NCI-H748 treated with DMSO at 0.1 percent for 48 hours (cell line): ENCODE measurements at regions not wholly inside any gene's neighbourhood (a gene's known extent, or its start where the extent isn't known, plus 50 kb on each side); places are given as distances from the start of the nearest gene placed in this dataset.

Experiments used
- DNase-seq: peaks from one replicate; lab custom pipeline; 2025; lab: John Stamatoyannopoulos, UW

DNA sequence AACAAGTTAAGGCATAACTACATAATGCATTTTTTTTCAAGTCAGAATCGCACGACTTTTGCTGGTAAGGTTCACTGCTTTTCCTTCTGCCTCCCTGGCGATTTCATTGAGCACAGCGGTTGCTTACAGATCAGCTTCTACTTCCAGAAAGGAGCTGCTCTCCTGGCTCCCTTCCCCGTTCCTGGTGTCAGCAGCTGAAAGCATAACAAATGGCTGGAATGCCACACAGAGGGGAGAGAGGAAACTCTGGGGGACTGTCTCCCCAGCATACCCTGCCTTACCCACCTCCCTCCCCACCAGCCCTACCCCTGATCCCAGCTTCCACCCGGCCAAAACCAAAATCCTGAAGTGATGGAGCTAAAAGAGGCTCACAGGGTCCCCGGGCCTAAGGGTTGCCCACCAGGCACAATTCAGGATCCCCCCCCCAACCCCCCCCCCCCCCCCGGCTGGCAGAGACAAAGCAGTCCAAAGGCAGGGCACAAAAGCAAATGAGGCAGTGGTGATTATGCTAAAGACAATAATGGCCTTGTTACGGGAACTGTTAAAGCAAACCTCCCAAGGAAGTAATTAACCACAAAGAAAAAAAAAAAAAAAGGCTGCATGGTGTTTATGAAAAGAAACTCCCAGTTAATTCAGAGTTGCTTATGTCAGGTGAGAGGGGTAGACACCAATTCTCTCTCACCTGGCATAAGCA lies 126.1 kb upstream of the WWC1 start:
- peak; percentile 54 for DNase-seq

DNA sequence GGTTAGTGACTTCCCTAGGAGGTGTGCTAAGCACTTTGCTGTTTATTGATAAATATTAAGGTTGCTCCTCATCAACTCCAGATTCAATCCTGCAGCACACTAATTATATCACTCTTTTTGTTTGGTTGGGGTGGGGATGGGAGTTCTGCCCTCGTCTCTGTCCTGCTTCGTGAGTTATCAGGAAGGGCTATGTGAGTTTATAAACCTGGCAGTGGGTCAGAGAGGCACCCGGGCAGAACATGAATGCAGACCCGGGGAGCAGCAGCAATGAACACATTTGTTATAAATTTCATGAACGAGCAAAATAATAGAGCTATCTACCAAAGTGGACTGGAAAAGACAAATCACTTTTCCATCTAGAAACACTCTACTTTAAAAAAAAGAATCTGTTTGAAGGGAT lies 125.5 kb upstream of the WWC1 start:
- no peak for DNase-seq

DNA sequence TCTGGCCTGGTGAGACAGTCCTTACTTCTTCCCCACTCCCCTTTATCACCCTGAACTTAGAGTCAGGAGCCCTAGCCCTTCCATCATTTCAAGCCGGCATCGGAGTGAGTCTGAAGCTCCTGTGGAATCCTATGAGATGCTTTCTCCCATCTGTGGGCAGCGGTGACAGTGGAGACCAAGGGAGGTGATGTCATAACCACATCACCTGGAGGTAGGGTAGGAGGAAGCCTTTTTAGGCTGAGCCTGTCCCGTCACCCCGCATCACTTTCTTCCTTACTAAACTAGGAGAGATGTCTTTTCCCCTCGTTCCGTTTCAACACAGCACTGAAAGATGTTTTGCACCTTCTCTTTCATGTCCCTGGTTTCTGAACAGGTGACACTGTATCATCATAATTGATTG lies 124.1 kb upstream of the WWC1 start:
- DNase-seq, result no peak

- no peak for DNase-seq
Observed at GRCh38 chr5:168168978-168169698, 122.3 kb upstream of the WWC1 start.

DNA sequence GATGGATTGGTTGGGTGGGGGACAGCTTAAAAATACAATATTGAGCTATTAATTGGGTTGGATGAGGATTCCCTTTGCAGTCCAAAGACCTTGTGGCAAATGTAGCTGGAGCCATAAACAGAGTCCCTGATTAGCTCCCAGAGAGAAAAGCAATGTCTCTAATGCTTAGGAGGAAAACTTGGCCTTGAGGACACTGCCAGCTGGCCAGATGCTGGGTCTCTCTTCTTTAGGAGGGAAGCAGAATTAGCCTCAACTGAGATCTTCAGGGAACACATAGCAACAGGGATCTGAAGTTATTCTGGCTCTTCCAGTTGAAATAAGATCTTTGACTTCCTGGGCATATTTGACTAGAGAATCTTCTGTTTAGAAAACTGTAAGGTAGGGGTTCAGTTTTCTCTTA lies 121.7 kb upstream of the WWC1 start:
- no peak for DNase-seq

- DNase-seq, result no peak
Observed at GRCh38 chr5:168171901-168172759, 119.3 kb upstream of the WWC1 start.

DNA sequence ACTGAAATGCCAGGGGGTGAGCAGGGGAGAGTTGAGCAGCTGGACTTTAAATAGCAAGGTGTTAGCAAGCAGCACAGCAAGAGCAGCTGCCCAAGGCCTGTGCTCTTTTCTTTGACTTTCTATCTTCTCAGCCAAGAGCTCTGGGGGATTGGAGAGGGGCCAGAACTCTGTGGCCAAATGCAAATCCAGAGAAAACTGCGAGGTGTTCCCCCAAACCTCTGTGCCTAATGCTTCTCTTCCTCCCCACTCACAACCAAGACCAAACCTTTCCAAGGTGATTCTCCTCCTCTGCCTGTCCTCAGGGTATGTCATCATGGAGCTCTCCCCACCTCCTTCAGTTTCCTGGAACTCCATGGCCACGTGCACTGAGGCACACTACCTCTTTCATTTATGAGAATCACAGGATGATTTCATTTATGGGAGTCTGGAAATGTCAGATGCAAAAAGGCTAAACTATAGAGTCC lies 118.7 kb upstream of the WWC1 start:
- no peak for DNase-seq

- DNase-seq, result no peak
Observed at GRCh38 chr5:168174376-168174775, 117.1 kb upstream of the WWC1 start.

GRCh38 chr5:168176251-168176650 lies 115.2 kb upstream of the WWC1 start:
- no peak for DNase-seq

DNA sequence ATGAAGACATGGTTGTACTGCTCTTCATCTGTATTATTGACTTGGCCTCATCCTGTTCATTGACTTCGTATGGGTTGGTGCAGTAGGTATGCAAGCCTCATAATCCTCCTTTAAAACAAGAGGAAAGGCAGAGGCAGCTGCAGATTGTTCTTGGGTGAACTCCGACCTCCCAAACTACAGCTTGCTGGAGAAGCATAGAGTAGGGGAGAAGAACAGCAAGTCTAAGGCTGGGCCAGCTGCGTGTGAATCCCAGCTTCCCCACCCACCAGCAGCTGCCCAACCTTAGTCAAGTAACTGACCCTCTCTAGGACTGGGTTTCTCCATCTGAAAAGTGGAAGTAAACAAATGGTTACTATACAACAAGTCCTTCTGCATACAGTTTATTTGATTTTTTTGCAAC lies 114.5 kb upstream of the WWC1 start:
- DNase-seq, result no peak

- no peak for DNase-seq
Observed at GRCh38 chr5:168177831-168178450, 113.5 kb upstream of the WWC1 start.

- DNase-seq, result no peak
Observed at GRCh38 chr5:168179192-168179593, 112.3 kb upstream of the WWC1 start.

GRCh38 chr5:168182269-168182668 lies 109.2 kb upstream of the WWC1 start:
- no peak for DNase-seq

- no peak for DNase-seq
Observed at GRCh38 chr5:168184103-168184502, 107.3 kb upstream of the WWC1 start.

DNA sequence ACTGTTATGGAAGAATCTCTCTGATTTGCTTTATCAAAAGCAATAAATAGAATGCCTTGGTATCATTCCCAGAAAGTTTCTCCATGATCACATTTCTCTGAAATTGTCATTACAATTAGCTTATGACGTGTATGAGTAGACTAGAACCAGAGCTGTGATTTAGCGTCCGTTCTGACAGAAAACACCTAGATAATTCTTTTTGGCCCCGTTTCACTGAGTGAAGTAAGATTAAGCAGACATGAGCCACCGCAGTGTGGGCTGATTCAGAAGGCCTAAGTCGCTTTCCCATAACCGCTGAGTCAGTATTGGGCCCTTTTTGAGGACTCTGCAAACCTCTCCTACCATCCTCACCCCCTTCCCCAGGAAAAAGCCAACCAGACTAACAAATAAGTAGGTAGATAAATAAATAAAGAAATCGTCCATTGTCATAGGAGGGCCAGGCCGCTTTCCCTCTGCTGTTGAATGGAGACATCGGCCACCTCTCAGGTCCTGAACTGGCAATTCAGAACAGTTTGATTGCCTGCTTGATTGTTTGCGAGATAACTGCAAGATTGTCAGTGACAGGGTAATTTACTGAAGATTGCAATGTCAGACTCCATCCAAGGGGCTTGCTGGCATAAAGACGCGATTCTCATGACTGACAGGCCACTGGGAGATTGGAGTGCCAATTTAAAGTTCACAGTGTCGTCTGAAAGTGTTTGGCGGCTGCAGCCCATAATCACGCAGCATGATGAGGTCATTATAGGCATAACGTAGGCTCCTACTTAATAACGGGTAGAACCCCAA lies 105.0 kb upstream of the WWC1 start:
- no peak for DNase-seq

DNA sequence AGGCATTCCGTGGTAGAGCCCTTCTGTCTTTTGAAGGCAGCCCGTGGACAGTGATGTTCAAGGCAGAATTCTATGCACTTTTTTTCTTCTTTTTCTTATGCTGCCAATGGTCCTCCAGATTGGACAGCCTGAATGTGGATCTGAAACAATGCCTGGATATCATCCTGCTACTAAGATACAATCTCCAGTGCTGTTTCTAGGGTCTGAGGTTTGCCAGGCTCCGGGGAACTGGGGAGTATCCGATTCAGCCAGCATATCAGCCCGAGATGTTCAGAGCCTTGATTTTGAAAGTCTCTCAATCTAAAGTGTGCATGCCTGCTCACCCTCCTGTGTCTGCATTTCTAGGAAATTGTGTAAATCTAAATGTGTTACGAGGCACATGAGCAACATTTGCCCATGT lies 103.8 kb upstream of the WWC1 start:
- no peak for DNase-seq

DNA sequence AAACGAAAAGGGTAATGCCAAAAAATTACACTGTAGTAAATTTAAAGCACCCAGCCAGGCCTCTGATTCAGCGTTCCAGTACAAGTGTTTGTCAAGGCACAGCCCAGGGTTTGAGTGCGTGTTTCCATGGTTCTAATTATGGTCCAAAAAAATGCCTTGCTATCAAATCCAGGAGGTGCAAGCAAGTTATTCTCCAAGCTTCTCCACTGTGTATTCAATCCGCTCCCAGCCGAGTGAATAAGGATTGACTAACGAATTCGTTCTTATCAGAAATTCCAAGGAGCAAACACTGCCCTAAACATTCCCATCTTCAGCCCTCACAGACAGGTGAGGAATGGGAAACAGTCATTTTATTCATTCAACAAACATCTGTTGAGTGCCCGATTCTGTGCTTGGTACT lies 103.3 kb upstream of the WWC1 start:
- no peak for DNase-seq

GRCh38 chr5:168192120-168192519 lies 99.3 kb upstream of the WWC1 start:
- no peak for DNase-seq

DNA sequence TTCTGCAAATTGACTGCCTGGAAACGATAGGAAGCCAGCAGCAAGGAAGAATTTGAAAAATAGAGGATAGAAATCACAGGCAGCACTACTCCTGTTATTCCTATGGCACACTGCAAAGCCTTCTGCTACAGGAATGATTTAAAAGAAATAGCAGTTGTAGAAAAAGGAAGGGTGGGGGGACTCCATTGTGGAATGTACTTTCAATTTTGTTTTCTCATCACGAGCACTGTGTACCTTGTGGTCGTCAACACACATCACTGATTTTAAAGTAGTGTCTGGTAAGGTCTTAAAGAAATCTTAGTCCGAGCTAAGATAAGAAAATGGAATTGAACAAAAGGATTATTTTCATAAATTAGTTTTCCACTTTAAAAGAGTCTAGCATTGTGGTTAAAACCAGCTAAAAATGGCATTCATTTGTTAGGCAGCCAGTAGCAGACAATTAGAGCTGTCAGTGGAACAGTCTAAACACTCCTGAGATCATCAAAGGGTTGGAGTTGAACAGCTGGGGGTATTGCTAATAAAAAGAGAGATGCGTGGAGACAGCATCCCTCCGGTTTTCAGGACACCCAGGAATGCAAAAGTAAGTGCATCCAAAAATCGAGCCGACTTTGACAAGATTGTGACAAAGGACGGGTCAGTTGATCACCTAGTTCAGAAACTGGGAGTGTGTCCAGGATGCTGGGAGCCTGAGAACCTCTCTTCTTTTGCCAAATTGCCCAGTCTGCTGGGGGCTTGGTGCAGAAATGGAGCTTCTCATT lies 97.8 kb upstream of the WWC1 start:
- DNase-seq, result no peak

GRCh38 chr5:168195110-168195509 lies 96.3 kb upstream of the WWC1 start:
- no peak for DNase-seq

- DNase-seq, result no peak
Observed at GRCh38 chr5:168198359-168198758, 93.1 kb upstream of the WWC1 start.
